H1 (cell line): ENCODE measurements at regions not wholly inside any gene's neighbourhood (a gene's known extent, or its start where the extent isn't known, plus 50 kb on each side); places are given as distances from the start of the nearest gene placed in this dataset.

Experiments
- CTCF ChIA-PET: fragments of 300-600 bp; sonication (Branson Sonifier 250); formaldehyde crosslinking; loops from one replicate; lab custom pipeline; 2021; ENCODE audit not compliant: partially characterized antibody; lab: Charles Lee
- POLR2A ChIA-PET: fragments of 300-600 bp; sonication (Branson Sonifier 250); formaldehyde crosslinking; loops from one replicate; lab custom pipeline; 2021; ENCODE audit warnings: inconsistent platforms; ENCODE audit not compliant: partially characterized antibody; lab: Charles Lee
- DNase-seq, 2 experiments: peaks; one replicate each; pipeline versions ENCODE4 v3.0.0 to v3.0.0-alpha.2; 2010 to 2022; ENCODE audit warnings: low spot score in 2 of 2, low read depth in 1 of 2, mixed read lengths in 1 of 2
- FAIRE-seq: peaks from 2 replicates; lab custom pipeline; 2011; peaks lifted over from hg19 to GRCh38; lab: Jason Lieb, UNC
- H2AFZ ChIP-seq: 2 replicates; pipeline ENCODE4 v1.8.1; 2012; ENCODE audit warnings: low read length, inconsistent platforms
- H2AK5ac ChIP-seq: 2 replicates; pipeline ENCODE4 v1.6.1; 2013; ENCODE audit warnings: low read depth, low read length
- H2BK120ac ChIP-seq: replicated peaks from 2 replicates; pipeline ENCODE3; 2013; ENCODE audit warnings: low read depth, low read length, inconsistent platforms
- H2BK12ac ChIP-seq: 2 replicates; pipeline ENCODE4 v1.6.1; 2013; ENCODE audit warnings: low read depth, low read length
- H2BK15ac ChIP-seq: 2 replicates; pipeline ENCODE4 v1.6.1; 2013; ENCODE audit warnings: low read length
- H2BK20ac ChIP-seq: 2 replicates; pipeline ENCODE4 v1.6.1; 2013; ENCODE audit warnings: low read length
- H2BK5ac ChIP-seq: 2 replicates; pipeline ENCODE4 v1.6.1; 2013; ENCODE audit warnings: low read depth, low read length
- H3K14ac ChIP-seq: 2 replicates; pipeline ENCODE4 v1.6.1; 2013; ENCODE audit warnings: inconsistent platforms; ENCODE audit not compliant: insufficient read length
- H3K18ac ChIP-seq: 2 replicates; pipeline ENCODE4 v1.6.1; 2013; ENCODE audit warnings: low read length; ENCODE audit errors: extremely low read depth
- H3K23ac ChIP-seq: 2 replicates; pipeline ENCODE4 v1.6.1; 2013; ENCODE audit warnings: inconsistent platforms; ENCODE audit not compliant: insufficient read length
- H3K23me2 ChIP-seq: 2 replicates; pipeline ENCODE4 v1.6.1; 2013; ENCODE audit warnings: low read depth, low read length
- H3K27ac ChIP-seq: 2 replicates; pipeline ENCODE4 v1.6.1; 2011; ENCODE audit warnings: low read depth, low read length, inconsistent platforms
- H3K27me3 ChIP-seq, 4 experiments: replicated peaks in 1 of 4; 1 replicate in 1 of 4; 2 replicates in 3 of 4; pipeline versions ENCODE4 v1.6.1 to v1.8.1; 2011 to 2013; ENCODE audit warnings: low read length in 3 of 4, mild to moderate bottlenecking in 3 of 4, inconsistent platforms in 2 of 4, mixed read lengths in 2 of 4, moderate library complexity in 1 of 4; ENCODE audit not compliant: control insufficient read depth in 3 of 4, insufficient read depth in 3 of 4; ENCODE audit errors: extremely low read depth in 1 of 4
- H3K36me3 ChIP-seq, 4 experiments: 2 replicates each; pipeline versions ENCODE4 v1.6.1 to v1.8.1; 2011 to 2013; ENCODE audit warnings: mild to moderate bottlenecking in 4 of 4, low read length in 3 of 4, moderate library complexity in 2 of 4, control low read depth in 1 of 4, inconsistent platforms in 1 of 4; ENCODE audit not compliant: insufficient read depth in 4 of 4, control insufficient read depth in 2 of 4
- H3K4ac ChIP-seq: replicated peaks from 2 replicates; pipeline ENCODE3; 2013; ENCODE audit warnings: low read length, low read depth, mixed read lengths, inconsistent platforms; ENCODE audit not compliant: insufficient read length
- H3K4me1 ChIP-seq, 4 experiments: replicated peaks in 1 of 4; 1 replicate in 1 of 4; 2 replicates in 3 of 4; pipeline versions ENCODE4 v1.6.1 to v1.8.1; 2011 to 2013; ENCODE audit warnings: low read length in 3 of 4, inconsistent platforms in 2 of 4, mixed read lengths in 1 of 4; ENCODE audit not compliant: insufficient read depth in 4 of 4, control insufficient read depth in 3 of 4
- H3K4me2 ChIP-seq, 2 experiments: 2 replicates each; pipeline versions ENCODE4 v1.6.1 to v1.8.1; 2011 to 2013; ENCODE audit warnings: low read depth in 2 of 2, low read length in 2 of 2, control low read depth in 1 of 2, inconsistent platforms in 1 of 2, mild to moderate bottlenecking in 1 of 2; ENCODE audit not compliant: insufficient read depth in 1 of 2
- H3K4me3 ChIP-seq, 4 experiments: fragments of 200-600, 300-600 bp in 1 of 4; sonication (generic), shearing (Covaris generic), sonication (Bioruptor Twin) in 1 of 4; 2 replicates each; pipeline versions ENCODE4 v1.5.1 to v1.8.1; 2011 to 2016; ENCODE audit warnings: low read length in 4 of 4, low read depth in 3 of 4, control low read depth in 2 of 4, inconsistent platforms in 2 of 4, mild to moderate bottlenecking in 2 of 4, mixed read lengths in 1 of 4, moderate library complexity in 1 of 4; ENCODE audit not compliant: insufficient read depth in 2 of 4; ENCODE audit errors: extremely low read depth in 1 of 4
- H3K56ac ChIP-seq: replicated peaks from 2 replicates; pipeline ENCODE3; 2013; ENCODE audit warnings: low read depth, mild to moderate bottlenecking, mixed read lengths, low read length, inconsistent platforms; ENCODE audit not compliant: insufficient read length
- H3K79me1 ChIP-seq: 2 replicates; pipeline ENCODE4 v1.6.1; 2013; ENCODE audit warnings: low read depth, low read length, control low read depth
- H3K79me2 ChIP-seq, 2 experiments: 2 replicates each; pipeline versions ENCODE4 v1.6.1 to v1.8.1; 2012 to 2013; ENCODE audit warnings: low read length in 2 of 2, mild to moderate bottlenecking in 2 of 2, inconsistent platforms in 1 of 2; ENCODE audit not compliant: insufficient read depth in 2 of 2, control insufficient read depth in 1 of 2
- H3K9ac ChIP-seq, 4 experiments: replicated peaks in 1 of 4; 1 replicate in 1 of 4; 2 replicates in 3 of 4; pipeline versions ENCODE4 v1.6.1 to v1.8.1; 2011 to 2013; ENCODE audit warnings: low read depth in 3 of 4, low read length in 3 of 4, control low read depth in 2 of 4, mild to moderate bottlenecking in 2 of 4, moderate library complexity in 2 of 4, inconsistent platforms in 1 of 4; ENCODE audit errors: extremely low read depth in 1 of 4
- H3K9me3 ChIP-seq, 2 experiments: 2 replicates each; pipeline versions ENCODE4 v1.6.1 to v1.8.1; 2012 to 2013; ENCODE audit warnings: mild to moderate bottlenecking in 2 of 2, moderate library complexity in 2 of 2, control low read depth in 1 of 2, inconsistent platforms in 1 of 2, low read depth in 1 of 2, low read length in 1 of 2, mixed read lengths in 1 of 2; ENCODE audit not compliant: insufficient read depth in 2 of 2
- H4K20me1 ChIP-seq, 2 experiments: replicated peaks in 1 of 2; 2 replicates each; pipeline versions ENCODE3 to v1.8.1; 2011 to 2013; ENCODE audit warnings: inconsistent platforms in 2 of 2, low read length in 2 of 2, mild to moderate bottlenecking in 1 of 2; ENCODE audit not compliant: insufficient read depth in 2 of 2, control insufficient read depth in 1 of 2
- H4K5ac ChIP-seq: 2 replicates; pipeline ENCODE4 v1.6.1; 2013; ENCODE audit warnings: low read length, low read depth, mixed read lengths, inconsistent platforms; ENCODE audit not compliant: insufficient read length
- H4K8ac ChIP-seq: 2 replicates; pipeline ENCODE4 v1.8.0; 2013; ENCODE audit warnings: mild to moderate bottlenecking, moderate library complexity, low read length, inconsistent platforms; ENCODE audit not compliant: insufficient read depth; ENCODE audit errors: extremely low read depth
- H4K91ac ChIP-seq: replicated peaks from 2 replicates; pipeline ENCODE3; 2013; ENCODE audit warnings: low read length, mixed read lengths, inconsistent platforms; ENCODE audit not compliant: insufficient read length
- ASH2L ChIP-seq: fragments of 200-600, 300-600 bp; sonication (generic); IDR thresholded peaks from one replicate; pipeline ENCODE4 v1.7.1; 2017; ENCODE audit warnings: low read length
- ATF3 ChIP-seq: IDR thresholded peaks from 2 replicates; pipeline ENCODE4 v1.6.1; 2011; ENCODE audit warnings: low read depth, mild to moderate bottlenecking, low read length; ENCODE audit not compliant: insufficient read depth
- BRCA1 ChIP-seq: IDR thresholded peaks from 2 replicates; pipeline ENCODE4 v1.6.1; 2012; ENCODE audit warnings: low read depth, low read length, improper control_type of control experiment
- CHD2 ChIP-seq: IDR thresholded peaks from 2 replicates; pipeline ENCODE4 v1.6.1; 2012; ENCODE audit warnings: low read length, improper control_type of control experiment
- CREB1 ChIP-seq: IDR thresholded peaks from 2 replicates; pipeline ENCODE4 v1.6.1; 2012; ENCODE audit warnings: inconsistent platforms
- CTCF ChIP-seq, 3 experiments: IDR thresholded peaks; 1 replicate in 2 of 3; 2 replicates in 1 of 3; pipeline versions ENCODE4 v1.5.1 to v1.6.1; 2011; ENCODE audit warnings: low read length in 3 of 3, mild to moderate bottlenecking in 3 of 3, inconsistent platforms in 2 of 3, low read depth in 1 of 3, moderate library complexity in 1 of 3; ENCODE audit not compliant: insufficient read depth in 1 of 3; ENCODE audit errors: control extremely low read depth in 1 of 3
- EGR1 ChIP-seq: IDR thresholded peaks from 2 replicates; pipeline ENCODE4 v1.6.1; 2011; ENCODE audit warnings: low read depth, low read length, borderline replicate concordance
- NANOG ChIP-seq: IDR thresholded peaks from 2 replicates; pipeline ENCODE4 v1.6.1; 2011; ENCODE audit warnings: low read length, low read depth, mild to moderate bottlenecking, inconsistent platforms; ENCODE audit not compliant: insufficient read depth, poor library complexity, severe bottlenecking
- NRF1 ChIP-seq: IDR thresholded peaks from 2 replicates; pipeline ENCODE4 v1.6.1; 2011; ENCODE audit warnings: mild to moderate bottlenecking, low read depth, low read length, improper control_type of control experiment
- SIRT6 ChIP-seq: IDR thresholded peaks from one replicate; pipeline ENCODE4 v1.7.1; 2012; ENCODE audit warnings: low read length, inconsistent platforms
- SRF ChIP-seq: IDR thresholded peaks from 2 replicates; pipeline ENCODE4 v1.6.1; 2011; ENCODE audit warnings: mild to moderate bottlenecking, low read depth, low read length, moderate library complexity
- TAF7 ChIP-seq: optimal IDR thresholded peaks from 2 replicates; pipeline ENCODE3; 2011; ENCODE audit warnings: low read depth, mild to moderate bottlenecking, inconsistent platforms, low read length, moderate library complexity, borderline replicate concordance
- TBP ChIP-seq: IDR thresholded peaks from 2 replicates; pipeline ENCODE4 v1.6.1; 2011; ENCODE audit warnings: low read depth, low read length, improper control_type of control experiment
- WGBS, 2 experiments: shearing (Covaris generic) in 1 of 2; methylation state at CpG; one replicate each; pipeline versions ENCODE4 v1.1.6 to v1.1.7; 2013 to 2015; ENCODE audit warnings: low lambda C conversion rate in 2 of 2, mixed read lengths in 2 of 2, inconsistent platforms in 1 of 2, low coverage in 1 of 2, missing lambda C conversion rate in 1 of 2; ENCODE audit not compliant: insufficient replicate concordance in 2 of 2, insufficient coverage in 1 of 2, insufficient read length in 1 of 2; ENCODE audit errors: extremely low coverage in 1 of 2, missing lambda C conversion rate in 1 of 2; 5-methylcytosine and 5-hydroxymethylcytosine counted together

- WGBS, 2 experiments: 86% methylated on average over 3 of the region's 3 CpGs; no CpG with 5 or more reads in 1 of the 2 experiments
- H3K79me2 ChIP-seq: no peaks in the 10 kb centered on the region
- TF ChIP-seq SIRT6 (no peak), TBP (no peak), CHD2 (no peak), CTCF (IDR thresholded peaks at IDR 0.05; ENCODE audit: control extremely low read depth in 1 of 3, insufficient read depth in 1 of 3, low read depth in 1 of 3, low read length in 3 of 3) (no peak), CREB1 (no peak), EGR1 (no peak), ASH2L (no peak), BRCA1 (no peak), ATF3 (no peak), NANOG (no peak), NRF1 (no peak), SRF (no peak), TAF7 (no peak)
Measured at GRCh38 chr12:47562201-47562600, 143.6 kb downstream of the RPAP3 start.

More at GRCh38 chr12:47562201-47562600, 143.6 kb downstream of the RPAP3 start:
- Histone ChIP-seq H3K18ac (no peak overlapping the region), H4K91ac (no peak overlapping the region), H2BK15ac (no peak overlapping the region), H2BK20ac (no peak overlapping the region), H3K9ac (no peak overlapping the region), H3K27ac (no peak overlapping the region), H3K14ac (no peak overlapping the region), H3K9me3 (peaks cover 0 to 4% of the 10 kb centered on the region in 2 experiments; a peak in 1 of 4 replicates), H3K27me3 (no peaks in the 10 kb centered on the region), H2BK12ac (no peak overlapping the region), H3K79me1 (no peaks in the 10 kb centered on the region), H3K56ac (no peak overlapping the region), H3K4ac (no peak overlapping the region), H2AK5ac (no peak overlapping the region), H4K5ac (no peak overlapping the region), H2AFZ (no peak overlapping the region), H2BK5ac (no peak overlapping the region), H3K23me2 (no peaks in the 10 kb centered on the region; the same call in 1 of the 2 replicates), H3K23ac (no peak overlapping the region), H3K36me3 (no peaks in the 10 kb centered on the region), H3K4me1 (no peaks in the 10 kb centered on the region), H2BK120ac (no peak overlapping the region), H4K20me1 (no peaks in the 10 kb centered on the region), H3K4me3 (no peak overlapping the region), H4K8ac (no peak overlapping the region), H3K4me2 (no peak overlapping the region)
- no peak for DNase-seq
- ChIA-PET CTCF (interaction anchor here (1.8 kb wide), 1 partner anchor 15 kb away, joined by 5 read pairs; no protein-coding TSS in a partner anchor), POLR2A (no interaction called here)
- no peak for FAIRE-seq
